Adrenal gland (tissue), 5 donors: ENCODE measurements at regions not wholly inside any gene's neighbourhood (a gene's known extent, or its start where the extent isn't known, plus 50 kb on each side); places are given as distances from the start of the nearest gene placed in this dataset.

Experiments
- CTCF ChIP-seq, 6 experiments: fragments of 450-650 bp in 4 of 6; fragments of 200-600 bp in 2 of 6; sonication (generic) in 1 of 6; IDR thresholded peaks; 1 replicate in 5 of 6; 2 replicates in 1 of 6; pipeline versions ENCODE4 v1.5.1 to v1.8.0; 2016 to 2021; ENCODE audit warnings: antibody characterized with exemption in 6 of 6, mild to moderate bottlenecking in 2 of 6, moderate library complexity in 1 of 6
- POLR2A ChIP-seq, 2 donors: fragments of 450-650 bp; IDR thresholded peaks; one replicate each; pipeline ENCODE4 v1.6.1; 2017; ENCODE audit warnings: antibody characterized with exemption in 2 of 2, mild to moderate bottlenecking in 2 of 2, moderate library complexity in 1 of 2
- donor health status: DM: no; HTN: no; CAD: no.

- TF ChIP-seq CTCF (IDR thresholded peaks at IDR 0.05) (no peak), POLR2A (IDR thresholded peaks at IDR 0.05) (no peak)
These were observed 90.0 kb downstream of the TYW3 start for GRCh38 chr1:74822851-74823401.
